ENCODE measurements at regions not wholly inside any gene's neighbourhood (a gene's known extent, or its start where the extent isn't known, plus 50 kb on each side); places are given as distances from the start of the nearest gene placed in this dataset.

- Mint-ChIP-seq H3K4me3 (no peak overlapping the region), H3K4me1 (peaks cover 28% of the 10 kb centered on the region), H3K9me3 (peaks cover 4% of the 10 kb centered on the region; the same call in 1 of the 2 replicates), H3K27ac (no peak overlapping the region), H3K27me3 (ENCODE audit: low read depth) (no peaks in the 10 kb centered on the region), H3K36me3 (no peaks in the 10 kb centered on the region)
- TF ChIP-seq NFATC4 (CRISPR knock-in tag; IDR thresholded peaks at IDR 0.05) (no peak), CBFB (CRISPR knock-in tag; IDR thresholded peaks at IDR 0.05; ENCODE audit: low read depth) (no peak), FOXP1 (CRISPR knock-in tag; IDR thresholded peaks at IDR 0.05; ENCODE audit: borderline replicate concordance) (no peak), ATF6 (CRISPR knock-in tag; IDR thresholded peaks at IDR 0.05) (no peak), ATF3 (CRISPR knock-in tag; conservative IDR thresholded peaks at IDR 0.05) (no peak), TEAD1 (CRISPR knock-in tag; IDR thresholded peaks at IDR 0.05) (no peak), JAZF1 (CRISPR knock-in tag; IDR thresholded peaks at IDR 0.05) (no peak)
- CTCF ChIA-PET: interaction anchor here (1.6 kb wide), 1 partner anchor 23 kb away, joined by 3 read pairs; no protein-coding TSS in a partner anchor
- ATAC-seq (no peak), DNase-seq (ENCODE audit: low spot score) (no peak)
- POLR2A ChIA-PET: no interaction called here
These were observed 136.5 kb upstream of the RAI14 start for GRCh38 chr5:34519489-34520220.

GRCh38 chr5:34521628-34522290 lies 134.4 kb upstream of the RAI14 start:
- H3K27ac Mint-ChIP-seq: peak overlapping the region; percentile 90
- ChIA-PET POLR2A (no interaction called here), CTCF (interaction anchor here (2.1 kb wide), 1 partner anchor 36 kb away, joined by 10 read pairs; no protein-coding TSS in a partner anchor)
- no peaks in the 10 kb centered on the region for H3K36me3 Mint-ChIP-seq
- H3K9me3 Mint-ChIP-seq: peaks cover 4% of the 10 kb centered on the region; the same call in 1 of the 2 replicates
- H3K4me3 Mint-ChIP-seq: no peak overlapping the region
- DNase-seq (ENCODE audit: low spot score): no peak
- H3K4me1 Mint-ChIP-seq: peaks cover 28% of the 10 kb centered on the region
- no peak for ATAC-seq
- no peaks in the 10 kb centered on the region for H3K27me3 Mint-ChIP-seq (ENCODE audit: low read depth)
- TF ChIP-seq E2F4 (CRISPR knock-in tag; IDR thresholded peaks at IDR 0.05; ENCODE audit: borderline replicate concordance, low read depth): no peak
- no peak for TF ChIP-seq IRF2 (CRISPR knock-in tag; IDR thresholded peaks at IDR 0.05; ENCODE audit: borderline replicate concordance, low read depth)
- no peak for TF ChIP-seq ZNF416 (CRISPR knock-in tag; IDR thresholded peaks at IDR 0.05)
- TF ChIP-seq NR1H2 (CRISPR knock-in tag; IDR thresholded peaks at IDR 0.05): no peak
- no peak for TF ChIP-seq MXD4 (CRISPR knock-in tag; IDR thresholded peaks at IDR 0.05; ENCODE audit: borderline replicate concordance)
- no peak for TF ChIP-seq ZNF671 (CRISPR knock-in tag; IDR thresholded peaks at IDR 0.05)
- no peak for TF ChIP-seq ETV6 (CRISPR knock-in tag; IDR thresholded peaks at IDR 0.05)

- H3K4me3 Mint-ChIP-seq: no peak overlapping the region
- peak overlapping the region; percentile 90 for H3K27ac Mint-ChIP-seq
- TF ChIP-seq ZNF532 (CRISPR knock-in tag; IDR thresholded peaks at IDR 0.05; ENCODE audit: borderline replicate concordance) (peak; percentile 94), MXD4 (CRISPR knock-in tag; IDR thresholded peaks at IDR 0.05; ENCODE audit: borderline replicate concordance) (peak; percentile 95; the same call in 1 of the 2 replicates), ZNF671 (CRISPR knock-in tag; IDR thresholded peaks at IDR 0.05) (0 out of 2 replicates have a peak, but pooled peaks have one; percentile 45), ZNF423 (CRISPR knock-in tag; IDR thresholded peaks at IDR 0.05) (peak; percentile 68; the same call in 1 of the 2 replicates), ZMAT4 (CRISPR knock-in tag; IDR thresholded peaks at IDR 0.05) (0 out of 2 replicates have a peak, but pooled peaks have one; percentile 61), MLX (CRISPR knock-in tag; IDR thresholded peaks at IDR 0.05) (no peak)
These were observed 133.3 kb upstream of the RAI14 start for GRCh38 chr5:34522599-34523386.

More at GRCh38 chr5:34522599-34523386, 133.3 kb upstream of the RAI14 start:
- H3K36me3 Mint-ChIP-seq: no peaks in the 10 kb centered on the region
- ATAC-seq (peak; percentile 92), DNase-seq (ENCODE audit: low spot score) (peak; percentile 80)
- ChIA-PET CTCF (interaction anchor here (0.8 to 2.1 kb wide), 9 partner anchors 7 to 373 kb away, joined by 3 to 13 read pairs (median 4); no protein-coding TSS in a partner anchor), POLR2A (interaction anchor here (0.7 kb wide), 1 partner anchor 133 kb away, joined by 3 read pairs; the partner anchor contains the start of gene RAI14)
- peaks cover 28% of the 10 kb centered on the region for H3K4me1 Mint-ChIP-seq
- H3K9me3 Mint-ChIP-seq: peaks cover 4% of the 10 kb centered on the region; the same call in 1 of the 2 replicates
- no peaks in the 10 kb centered on the region for H3K27me3 Mint-ChIP-seq (ENCODE audit: low read depth)
